HL-60 (cell line): ENCODE measurements at regions not wholly inside any gene's neighbourhood (a gene's known extent, or its start where the extent isn't known, plus 50 kb on each side); places are given as distances from the start of the nearest gene placed in this dataset.

Experiments
- DNase-seq, 2 experiments: peaks; one replicate each; pipeline ENCODE4 v3.0.0-alpha.2; 2010 to 2020; ENCODE audit warnings: low read depth in 1 of 2, low spot score in 1 of 2
- H3K27ac ChIP-seq: fragments of 250-450 bp; sonication (Bioruptor Pico); replicated peaks from 2 replicates; pipeline ENCODE4 v1.5.1; 2020; ENCODE audit warnings: mild to moderate bottlenecking, moderate library complexity
- H3K27me3 ChIP-seq: fragments of 250-450 bp; sonication (Bioruptor Pico); 2 replicates; pipeline ENCODE4 v1.5.1; 2021; ENCODE audit warnings: mild to moderate bottlenecking, moderate library complexity; ENCODE audit not compliant: insufficient read depth, poor library complexity, severe bottlenecking
- H3K4me3 ChIP-seq: replicated peaks from 2 replicates; pipeline ENCODE4 v1.5.1; 2011; ENCODE audit warnings: mild to moderate bottlenecking, control low read depth, low read length; ENCODE audit not compliant: insufficient read depth
- GABPA ChIP-seq: IDR thresholded peaks from 2 replicates; pipeline ENCODE4 v1.6.1; 2012; ENCODE audit warnings: low read depth
- POLR2AphosphoS5 ChIP-seq: IDR thresholded peaks from 2 replicates; pipeline ENCODE4 v1.6.1; 2012; ENCODE audit warnings: low read depth
- SPI1 ChIP-seq: IDR thresholded peaks from 2 replicates; pipeline ENCODE4 v1.6.1; 2012; ENCODE audit warnings: low read depth, mild to moderate bottlenecking, borderline replicate concordance
- TF ChIP-seq, protein P1 (sequence below): IDR thresholded peaks from one replicate; pipeline ENCODE4 v1.5.1; 2011; ENCODE audit warnings: low read length, control low read depth, inconsistent platforms; ENCODE audit not compliant: insufficient read depth
- TF ChIP-seq, protein P2 (sequence below): IDR thresholded peaks from 2 replicates; pipeline ENCODE4 v1.6.1; 2012; ENCODE audit warnings: low read depth; ENCODE audit not compliant: insufficient replicate concordance

DNA sequence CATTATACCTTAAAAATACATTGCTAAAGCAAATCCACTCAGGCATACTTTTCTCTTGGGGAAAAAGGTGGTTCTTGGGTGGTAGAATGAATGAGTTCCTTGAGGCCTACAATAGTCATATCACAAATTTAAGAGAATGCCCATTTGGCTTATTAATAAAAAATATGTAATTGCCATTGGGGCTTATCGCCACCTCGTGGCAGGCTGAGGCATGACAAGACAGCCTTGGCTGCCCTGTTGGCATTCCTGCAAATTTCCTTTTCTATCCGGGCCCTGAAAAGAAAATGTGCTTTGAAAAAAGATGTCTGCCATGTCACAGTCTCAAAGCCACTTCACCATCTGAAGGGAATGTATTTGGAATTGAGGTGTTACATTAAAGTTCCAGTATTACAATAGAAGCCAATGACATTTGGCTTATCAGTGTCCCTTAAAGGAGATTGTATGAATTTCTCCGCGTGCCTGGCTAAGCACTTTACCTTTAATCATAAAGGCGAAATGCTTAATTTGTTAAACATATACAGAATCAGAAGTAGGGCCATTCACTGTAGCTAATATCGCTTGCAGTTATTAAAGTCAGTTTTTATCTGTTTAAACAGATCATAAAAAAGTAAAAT is 188.3 kb upstream of the ZFP64 start:
- peak in 1 of 2 experiments; percentile 7 for DNase-seq
- Histone ChIP-seq H3K27ac (no peak overlapping the region), H3K27me3 (no peaks in the 10 kb centered on the region), H3K4me3 (no peak overlapping the region)
- TF ChIP-seq, protein P1, sequence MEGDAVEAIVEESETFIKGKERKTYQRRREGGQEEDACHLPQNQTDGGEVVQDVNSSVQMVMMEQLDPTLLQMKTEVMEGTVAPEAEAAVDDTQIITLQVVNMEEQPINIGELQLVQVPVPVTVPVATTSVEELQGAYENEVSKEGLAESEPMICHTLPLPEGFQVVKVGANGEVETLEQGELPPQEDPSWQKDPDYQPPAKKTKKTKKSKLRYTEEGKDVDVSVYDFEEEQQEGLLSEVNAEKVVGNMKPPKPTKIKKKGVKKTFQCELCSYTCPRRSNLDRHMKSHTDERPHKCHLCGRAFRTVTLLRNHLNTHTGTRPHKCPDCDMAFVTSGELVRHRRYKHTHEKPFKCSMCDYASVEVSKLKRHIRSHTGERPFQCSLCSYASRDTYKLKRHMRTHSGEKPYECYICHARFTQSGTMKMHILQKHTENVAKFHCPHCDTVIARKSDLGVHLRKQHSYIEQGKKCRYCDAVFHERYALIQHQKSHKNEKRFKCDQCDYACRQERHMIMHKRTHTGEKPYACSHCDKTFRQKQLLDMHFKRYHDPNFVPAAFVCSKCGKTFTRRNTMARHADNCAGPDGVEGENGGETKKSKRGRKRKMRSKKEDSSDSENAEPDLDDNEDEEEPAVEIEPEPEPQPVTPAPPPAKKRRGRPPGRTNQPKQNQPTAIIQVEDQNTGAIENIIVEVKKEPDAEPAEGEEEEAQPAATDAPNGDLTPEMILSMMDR = peak; percentile 59
- TF ChIP-seq, protein P2, sequence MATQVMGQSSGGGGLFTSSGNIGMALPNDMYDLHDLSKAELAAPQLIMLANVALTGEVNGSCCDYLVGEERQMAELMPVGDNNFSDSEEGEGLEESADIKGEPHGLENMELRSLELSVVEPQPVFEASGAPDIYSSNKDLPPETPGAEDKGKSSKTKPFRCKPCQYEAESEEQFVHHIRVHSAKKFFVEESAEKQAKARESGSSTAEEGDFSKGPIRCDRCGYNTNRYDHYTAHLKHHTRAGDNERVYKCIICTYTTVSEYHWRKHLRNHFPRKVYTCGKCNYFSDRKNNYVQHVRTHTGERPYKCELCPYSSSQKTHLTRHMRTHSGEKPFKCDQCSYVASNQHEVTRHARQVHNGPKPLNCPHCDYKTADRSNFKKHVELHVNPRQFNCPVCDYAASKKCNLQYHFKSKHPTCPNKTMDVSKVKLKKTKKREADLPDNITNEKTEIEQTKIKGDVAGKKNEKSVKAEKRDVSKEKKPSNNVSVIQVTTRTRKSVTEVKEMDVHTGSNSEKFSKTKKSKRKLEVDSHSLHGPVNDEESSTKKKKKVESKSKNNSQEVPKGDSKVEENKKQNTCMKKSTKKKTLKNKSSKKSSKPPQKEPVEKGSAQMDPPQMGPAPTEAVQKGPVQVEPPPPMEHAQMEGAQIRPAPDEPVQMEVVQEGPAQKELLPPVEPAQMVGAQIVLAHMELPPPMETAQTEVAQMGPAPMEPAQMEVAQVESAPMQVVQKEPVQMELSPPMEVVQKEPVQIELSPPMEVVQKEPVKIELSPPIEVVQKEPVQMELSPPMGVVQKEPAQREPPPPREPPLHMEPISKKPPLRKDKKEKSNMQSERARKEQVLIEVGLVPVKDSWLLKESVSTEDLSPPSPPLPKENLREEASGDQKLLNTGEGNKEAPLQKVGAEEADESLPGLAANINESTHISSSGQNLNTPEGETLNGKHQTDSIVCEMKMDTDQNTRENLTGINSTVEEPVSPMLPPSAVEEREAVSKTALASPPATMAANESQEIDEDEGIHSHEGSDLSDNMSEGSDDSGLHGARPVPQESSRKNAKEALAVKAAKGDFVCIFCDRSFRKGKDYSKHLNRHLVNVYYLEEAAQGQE = no peak

DNA sequence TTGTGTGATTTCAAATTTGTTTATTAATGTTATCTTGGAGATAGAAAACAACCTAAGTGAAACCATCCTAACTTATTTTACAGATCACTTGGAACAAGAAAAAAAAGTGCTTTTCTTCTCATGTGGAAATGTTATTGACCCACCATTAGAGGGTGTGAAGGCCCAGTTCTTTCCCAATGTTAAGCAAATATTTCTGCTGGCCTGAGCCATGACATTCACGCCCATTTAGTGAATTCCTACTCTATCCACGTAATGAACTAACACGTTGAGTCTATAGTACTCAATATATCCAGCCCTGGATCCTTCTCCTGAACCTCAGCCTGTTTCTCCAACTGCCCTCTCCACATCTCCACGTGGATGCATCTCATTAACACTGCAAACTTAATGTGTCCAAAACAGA is 180.6 kb upstream of the ZFP64 start:
- Histone ChIP-seq H3K27ac (no peak overlapping the region), H3K4me3 (no peak overlapping the region), H3K27me3 (no peaks in the 10 kb centered on the region)
- TF ChIP-seq POLR2AphosphoS5 = no peak
- no peak for TF ChIP-seq SPI1
- TF ChIP-seq GABPA = no peak
- TF ChIP-seq, protein P1 = no peak
- TF ChIP-seq, protein P2 = no peak
- DNase-seq = no peak

DNA sequence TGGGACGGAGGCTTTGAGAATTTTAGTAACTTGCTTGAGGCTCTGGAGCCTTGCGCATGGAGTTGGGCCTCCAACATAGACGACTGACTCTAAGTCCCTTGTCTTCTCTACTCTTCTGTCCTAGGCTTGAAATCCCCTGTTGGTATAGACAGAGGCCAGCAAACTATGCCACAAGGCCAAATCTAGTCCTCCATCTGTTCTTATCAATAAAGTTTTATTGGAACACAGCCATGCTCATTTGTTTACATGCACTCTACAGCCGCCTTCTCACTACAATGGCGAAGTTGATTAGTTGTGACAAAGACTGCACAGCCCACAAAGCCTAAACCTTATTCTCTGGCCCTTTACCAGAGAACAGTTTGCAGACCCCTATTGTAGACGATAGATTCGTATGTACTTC is 174.1 kb upstream of the ZFP64 start:
- TF ChIP-seq, protein P1 = no peak
- TF ChIP-seq POLR2AphosphoS5 (no peak), SPI1 (no peak), GABPA (no peak)
- no peak for DNase-seq
- H3K27ac ChIP-seq = no peak overlapping the region
- H3K4me3 ChIP-seq = no peak overlapping the region
- no peaks in the 10 kb centered on the region for H3K27me3 ChIP-seq

DNA sequence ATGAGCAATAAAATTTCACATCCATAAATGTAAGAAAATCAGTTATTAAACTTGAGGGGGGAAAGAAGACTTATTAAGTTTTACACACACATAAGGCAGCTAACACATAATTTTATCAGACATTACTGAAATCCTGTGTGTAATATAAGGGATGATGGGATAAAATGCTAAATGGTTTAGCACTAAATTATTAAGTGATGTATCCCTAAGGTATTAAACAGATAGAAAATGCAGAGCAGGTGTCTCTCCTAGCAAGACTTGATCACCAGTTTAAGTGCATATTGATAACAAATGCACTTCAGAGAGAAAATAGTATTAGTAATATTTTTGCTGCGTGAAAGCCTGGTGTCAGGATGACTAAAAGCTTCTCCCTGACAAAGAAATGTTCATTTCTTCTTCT is 172.8 kb upstream of the ZFP64 start:
- H3K4me3 ChIP-seq = no peak overlapping the region
- no peak overlapping the region for H3K27ac ChIP-seq
- DNase-seq = no peak
- H3K27me3 ChIP-seq = no peaks in the 10 kb centered on the region
- TF ChIP-seq POLR2AphosphoS5 = no peak
- TF ChIP-seq, protein P1 = no peak
- TF ChIP-seq, protein P2 = no peak
- TF ChIP-seq SPI1 = no peak
- no peak for TF ChIP-seq GABPA
